ENCODE measurements at regions not wholly inside any gene's neighbourhood (a gene's known extent, or its start where the extent isn't known, plus 50 kb on each side); places are given as distances from the start of the nearest gene placed in this dataset.

DNA sequence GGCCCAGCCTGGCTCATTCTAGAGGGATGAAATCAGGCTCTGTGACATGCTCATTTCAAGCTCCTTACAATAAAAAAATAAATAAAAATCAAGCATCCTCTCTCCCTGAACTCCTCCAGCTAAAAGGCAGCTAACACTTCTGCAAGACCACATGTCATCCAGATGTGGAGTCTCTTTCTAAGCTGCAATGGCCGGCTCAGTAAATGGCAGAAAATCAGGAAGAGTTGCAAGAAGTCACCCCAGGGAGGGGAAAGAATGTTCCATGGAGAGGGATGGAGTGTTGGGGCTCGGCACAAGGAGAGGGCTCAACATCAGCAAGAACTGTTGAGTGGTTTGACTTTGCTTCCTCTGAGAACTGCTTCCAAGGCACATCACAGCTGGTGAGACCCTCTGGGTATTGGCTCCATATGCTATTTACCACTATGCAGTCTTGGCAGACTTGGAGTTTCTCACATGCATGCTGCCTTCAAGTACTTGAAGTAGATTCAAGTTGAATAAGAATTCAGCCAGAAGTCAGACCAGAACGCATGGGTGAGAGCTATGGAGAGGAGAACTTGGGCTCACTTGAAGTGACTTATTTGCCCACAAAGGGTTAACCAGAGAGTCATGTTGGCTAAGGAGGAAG, 689.0 kb downstream of the NTRK3 start:
- TF ChIP-seq CTCF (IDR thresholded peaks at IDR 0.05) (no peak), ZFX (IDR thresholded peaks at IDR 0.05; ENCODE audit: borderline replicate concordance) (no peak)

Measured in 22Rv1 (cell line).